Lower leg skin (tissue), 3 donors: ENCODE measurements at regions not wholly inside any gene's neighbourhood (a gene's known extent, or its start where the extent isn't known, plus 50 kb on each side); places are given as distances from the start of the nearest gene placed in this dataset.

Experiments
- CTCF ChIP-seq, 3 donors: fragments of 450-650 bp; IDR thresholded peaks; one replicate each; pipeline ENCODE4 v1.5.1; 2016; ENCODE audit warnings: antibody characterized with exemption in 3 of 3, mild to moderate bottlenecking in 3 of 3, moderate library complexity in 2 of 3
- POLR2A ChIP-seq, 2 donors: fragments of 450-650 bp; IDR thresholded peaks; one replicate each; pipeline ENCODE4 v1.6.1; 2016 to 2017; ENCODE audit warnings: antibody characterized with exemption in 2 of 2, mild to moderate bottlenecking in 1 of 2, moderate library complexity in 1 of 2

GRCh38 chr16:64234200-64234599, 887.7 kb downstream of the CDH11 start:
- TF ChIP-seq CTCF (IDR thresholded peaks at IDR 0.05) (no peak), POLR2A (IDR thresholded peaks at IDR 0.05) (no peak)
